ENCODE measurements at regions not wholly inside any gene's neighbourhood (a gene's known extent, or its start where the extent isn't known, plus 50 kb on each side); places are given as distances from the start of the nearest gene placed in this dataset.

DNA sequence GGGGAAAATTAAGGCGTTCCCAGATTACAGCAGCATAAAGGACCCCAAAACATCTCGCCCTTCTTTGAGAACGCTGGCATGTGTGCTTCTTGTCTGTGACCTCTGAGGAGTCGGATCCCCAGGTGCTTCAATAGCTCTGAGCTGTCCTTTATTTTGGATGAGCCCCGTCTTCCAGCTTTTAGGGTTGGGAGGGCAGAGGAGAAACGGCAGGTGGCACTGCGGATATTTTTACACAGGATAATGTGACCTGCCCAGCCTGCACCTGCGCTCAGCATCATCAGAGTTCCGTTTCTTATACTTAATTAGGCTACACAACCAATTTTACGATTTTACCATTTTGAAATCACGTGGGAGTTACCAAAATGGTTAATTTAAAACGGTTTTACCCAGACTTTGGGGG is 147.7 kb upstream of the RPS6KA2 start:
- DNase-seq, result no peak

DNA sequence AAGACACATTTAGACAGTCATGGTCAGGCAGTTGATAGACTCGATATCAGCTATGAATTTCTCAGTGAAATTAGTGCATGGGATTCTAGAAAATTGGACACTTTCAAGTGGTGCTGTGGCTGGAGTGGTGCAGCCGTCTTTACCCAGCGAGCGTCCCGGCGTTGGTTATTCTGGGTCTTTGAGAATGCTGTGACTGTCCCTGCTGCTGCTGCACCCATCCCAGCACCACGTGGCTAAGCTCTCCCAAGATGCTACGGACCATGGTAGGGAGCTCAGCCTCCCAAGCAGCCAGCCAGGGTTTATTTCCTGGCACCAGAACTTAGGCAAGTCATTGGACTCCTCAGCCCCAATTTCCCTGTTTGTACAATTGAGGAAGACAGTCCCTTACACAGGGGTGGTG is 147.2 kb upstream of the RPS6KA2 start:
- DNase-seq, result no peak

- DNase-seq, result no peak
Observed at GRCh38 chr6:166772518-166772917, 145.5 kb upstream of the RPS6KA2 start.

DNA sequence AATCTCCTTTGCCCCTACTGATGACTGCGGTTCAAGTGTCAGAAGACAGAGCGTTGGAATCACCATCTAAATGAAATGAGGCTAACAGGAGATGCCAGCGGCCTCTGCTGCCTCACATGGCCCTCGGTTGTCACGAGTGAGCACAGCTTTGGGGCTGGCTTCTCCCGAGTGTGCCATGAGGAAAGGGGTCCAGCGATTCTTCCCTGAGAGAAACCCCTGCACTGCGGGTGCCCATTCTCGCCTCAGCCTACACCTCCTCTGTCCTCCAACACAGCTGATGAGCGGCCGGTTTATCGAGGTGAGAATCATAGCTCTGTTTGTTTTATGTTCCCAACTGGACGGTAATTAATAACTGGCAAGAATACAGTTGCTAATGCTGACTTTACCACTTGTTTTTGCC is 144.7 kb upstream of the RPS6KA2 start:
- DNase-seq, result no peak

- DNase-seq, result peak; percentile 23
Observed at GRCh38 chr6:166770216-166771116, 143.4 kb upstream of the RPS6KA2 start.

GRCh38 chr6:166769648-166770047 is 142.6 kb upstream of the RPS6KA2 start:
- DNase-seq, result no peak

- no peak for DNase-seq
Observed at GRCh38 chr6:166768761-166769160, 141.7 kb upstream of the RPS6KA2 start.

- DNase-seq, result no peak
Observed at GRCh38 chr6:166767230-166767629, 140.2 kb upstream of the RPS6KA2 start.

DNA sequence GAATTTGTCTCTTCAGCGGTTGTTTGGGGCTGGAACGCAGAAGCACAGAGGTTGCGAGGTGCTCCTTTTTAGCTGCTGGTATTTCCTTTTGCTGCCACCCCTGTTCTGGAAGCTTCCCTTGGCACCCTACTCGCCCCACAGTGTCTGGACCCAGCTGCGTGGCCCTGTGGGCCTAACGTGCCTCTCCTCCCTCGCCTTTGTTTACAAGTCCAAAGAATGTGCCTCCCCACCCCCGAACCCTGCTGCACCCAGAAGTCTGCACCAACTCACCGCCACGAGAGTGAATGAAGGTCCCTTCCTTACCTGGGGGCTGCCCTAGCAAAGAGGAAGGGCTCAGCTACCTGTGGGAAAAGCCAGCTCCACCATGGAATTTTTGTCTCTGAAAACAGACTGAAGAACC is 139.7 kb upstream of the RPS6KA2 start:
- no peak for DNase-seq

- no peak for DNase-seq
Observed at GRCh38 chr6:166765234-166765541, 138.1 kb upstream of the RPS6KA2 start.

DNA sequence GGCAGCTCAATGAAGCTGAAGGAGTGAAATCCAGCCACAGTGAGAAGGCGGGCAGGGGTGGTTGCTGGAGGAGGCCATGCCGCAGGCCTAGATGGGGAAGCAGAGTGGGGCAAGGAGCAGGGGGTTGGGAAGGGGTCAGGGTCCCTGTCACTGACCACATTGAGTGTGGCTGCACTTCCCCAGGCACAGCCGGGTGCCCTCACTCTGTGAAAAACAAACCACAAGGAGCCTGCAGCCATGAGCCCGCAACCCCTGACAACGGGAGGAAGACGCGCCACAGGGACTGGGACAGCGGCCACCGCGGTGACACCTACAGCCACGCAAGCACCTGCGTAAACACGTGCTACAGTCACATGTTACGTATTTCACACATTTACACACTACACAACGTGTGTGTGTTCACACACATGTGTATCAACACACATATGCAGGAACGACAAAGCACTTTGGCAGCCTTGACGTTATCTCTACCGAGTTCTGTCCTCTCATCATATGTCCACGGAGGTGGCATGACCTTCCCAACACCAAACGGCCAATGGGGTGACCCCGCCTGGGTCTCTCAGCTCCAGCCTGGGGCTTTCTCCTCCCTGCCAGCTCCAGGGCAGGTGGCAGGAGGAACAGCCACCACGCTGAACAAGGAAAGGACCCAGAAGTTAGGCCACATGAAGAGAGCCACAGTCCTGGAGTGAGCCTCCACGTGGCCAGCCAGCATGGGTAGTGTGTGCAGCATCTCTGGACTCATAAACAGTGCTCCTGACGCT is 137.6 kb upstream of the RPS6KA2 start:
- no peak for DNase-seq

DNA sequence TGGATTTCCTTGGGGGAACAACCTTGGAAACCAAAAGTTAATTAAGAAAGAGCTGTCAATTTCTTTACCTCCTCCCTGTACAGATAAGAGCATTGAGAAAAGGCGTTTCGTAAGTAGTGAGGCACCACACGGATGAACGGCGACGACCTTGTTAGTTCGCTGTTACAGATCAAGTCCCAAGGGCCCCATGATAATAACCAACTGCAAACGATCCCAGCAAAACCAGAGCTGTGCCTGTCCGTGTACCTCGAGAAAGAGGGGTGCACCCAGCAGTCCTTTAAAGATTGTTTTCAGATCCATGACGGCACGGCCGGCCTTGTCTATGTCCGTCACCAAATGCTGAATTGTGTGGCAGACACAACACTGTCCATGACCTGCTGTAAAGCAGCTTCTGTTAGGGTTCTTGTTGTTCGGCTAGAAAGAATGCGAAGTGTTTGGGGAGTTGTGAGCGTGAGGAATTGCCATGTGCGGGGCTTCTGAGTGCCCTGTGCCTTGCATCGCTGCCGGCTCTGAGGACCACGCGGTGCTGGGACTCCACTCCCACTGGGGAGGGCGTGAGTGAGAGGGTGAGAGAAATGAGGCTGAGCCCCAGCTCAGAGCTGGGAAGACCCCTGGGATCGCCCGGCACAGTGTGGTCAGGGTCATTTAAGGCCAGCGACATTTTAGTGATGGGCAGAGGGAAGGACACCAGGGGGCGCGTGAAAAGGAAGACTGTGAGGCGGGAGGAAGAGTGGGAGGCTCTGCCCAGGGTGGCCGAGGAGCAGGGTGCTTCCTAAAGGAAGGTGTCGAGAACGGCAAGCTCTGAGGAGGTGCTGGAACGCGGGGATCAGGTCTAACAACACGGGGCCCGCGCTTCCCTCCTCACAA is 136.8 kb upstream of the RPS6KA2 start:
- no peak for DNase-seq

GRCh38 chr6:166761801-166762200 is 134.8 kb upstream of the RPS6KA2 start:
- no peak for DNase-seq

DNA sequence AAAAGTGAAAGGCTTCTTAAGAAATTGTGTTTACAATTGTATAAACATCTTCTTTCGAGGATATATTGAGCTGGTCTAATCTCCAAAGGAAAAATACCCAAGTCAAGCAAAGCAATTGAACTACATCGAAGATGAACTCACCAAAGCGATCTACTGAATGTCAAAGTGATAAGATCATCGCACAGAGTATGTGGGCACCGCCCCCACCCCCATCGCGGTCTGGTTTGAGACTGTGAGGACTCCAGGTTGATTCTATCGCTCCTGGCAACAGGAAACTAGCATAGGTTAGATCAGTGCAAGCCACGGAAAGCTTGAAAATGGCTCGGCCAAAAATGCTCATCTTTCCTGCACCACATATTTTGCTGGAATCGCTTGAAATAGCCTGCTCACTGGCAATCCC is 133.2 kb upstream of the RPS6KA2 start:
- no peak for DNase-seq

DNA sequence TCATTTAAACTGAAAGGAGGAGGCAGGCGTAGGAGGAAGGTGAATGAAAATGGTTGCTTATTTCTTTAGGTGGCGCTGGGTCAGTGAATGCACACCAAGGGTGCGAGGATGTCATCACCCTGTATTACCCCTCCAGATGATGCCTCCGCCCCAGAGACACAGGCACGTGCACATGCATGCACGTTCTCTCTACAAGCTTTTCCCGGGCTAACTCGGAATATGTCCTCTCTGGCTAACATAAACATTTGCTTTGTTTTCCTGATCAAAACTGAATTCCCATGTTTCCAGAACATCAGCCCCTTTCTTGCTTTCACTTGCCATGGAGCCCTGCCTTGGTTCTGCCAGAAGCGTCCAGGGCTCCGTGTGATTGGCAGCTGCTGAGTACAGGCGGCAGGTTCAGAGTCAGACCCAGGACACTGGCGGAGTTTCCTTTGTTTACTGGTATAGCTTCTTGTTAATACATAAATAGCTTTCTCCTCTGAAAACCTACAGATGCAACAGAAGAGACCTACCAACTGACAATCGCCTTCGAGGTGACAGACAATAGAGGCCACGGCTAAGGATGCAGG is 131.2 kb upstream of the RPS6KA2 start:
- DNase-seq, result no peak

GRCh38 chr6:166757232-166758135 is 130.4 kb upstream of the RPS6KA2 start:
- DNase-seq, result no peak

GRCh38 chr6:166754218-166755030 is 127.4 kb upstream of the RPS6KA2 start:
- no peak for DNase-seq

- DNase-seq, result no peak
Observed at GRCh38 chr6:166752928-166753721, 126.1 kb upstream of the RPS6KA2 start.

DNA sequence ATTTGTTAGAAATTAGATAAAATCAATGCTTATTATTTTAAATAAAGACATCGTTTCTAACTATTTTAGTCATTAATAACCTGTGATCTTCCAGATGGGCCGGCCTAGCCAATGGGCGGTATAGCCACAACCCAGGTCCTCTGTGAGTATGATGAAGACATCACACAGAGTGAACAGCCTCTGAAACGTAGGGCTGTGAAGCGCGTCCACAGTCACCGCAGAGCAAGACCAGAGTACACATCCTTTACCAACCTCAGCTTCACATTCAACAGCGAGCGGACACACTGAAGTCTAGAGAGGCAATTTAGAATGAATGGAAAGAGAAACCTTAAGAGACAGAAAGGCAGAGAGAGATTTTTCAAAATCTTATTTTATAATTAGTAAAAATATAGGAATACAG is 125.0 kb upstream of the RPS6KA2 start:
- no peak for DNase-seq

Measured in muscle of arm (tissue), 1 donor.